ENCODE measurements at regions not wholly inside any gene's neighbourhood (a gene's known extent, or its start where the extent isn't known, plus 50 kb on each side); places are given as distances from the start of the nearest gene placed in this dataset.

DNA sequence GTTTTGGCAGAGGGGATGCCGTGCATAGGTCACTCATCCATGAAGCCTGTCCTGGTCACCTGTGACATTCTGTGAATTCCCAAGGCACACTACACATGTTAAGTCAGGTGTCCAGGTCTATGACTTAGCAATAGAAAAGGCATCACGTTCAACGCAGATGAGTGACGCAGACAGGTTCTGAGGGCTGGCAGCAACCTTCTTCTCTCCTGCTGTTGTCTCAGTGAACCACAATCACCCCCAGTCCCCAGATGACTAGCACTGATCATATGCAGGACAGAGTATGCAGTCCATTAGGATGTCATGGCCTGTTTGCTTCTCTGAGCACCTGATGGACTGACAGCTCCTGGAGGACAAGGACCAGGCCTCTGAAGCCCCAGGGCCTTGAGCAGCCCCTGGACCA is 157.8 kb upstream of the KAZN start:
- Histone ChIP-seq H3K27me3 (ENCODE audit: control insufficient read depth in 1 of 2, insufficient read depth in 2 of 2, low read length in 2 of 2) (no peaks in the 10 kb centered on the region), H3K9ac (ENCODE audit: low read length) (no peak overlapping the region), H3K4me1 (ENCODE audit: insufficient read depth, low read length) (no peaks in the 10 kb centered on the region), H3K4me3 (ENCODE audit: low read depth in 1 of 2, low read length in 2 of 2) (no peak overlapping the region), H3K36me3 (ENCODE audit: insufficient read depth, low read length) (no peaks in the 10 kb centered on the region), H3K9me3 (ENCODE audit: low read length) (no peaks in the 10 kb centered on the region), H3K27ac (ENCODE audit: low read depth, low read length) (no peak overlapping the region)

DNA sequence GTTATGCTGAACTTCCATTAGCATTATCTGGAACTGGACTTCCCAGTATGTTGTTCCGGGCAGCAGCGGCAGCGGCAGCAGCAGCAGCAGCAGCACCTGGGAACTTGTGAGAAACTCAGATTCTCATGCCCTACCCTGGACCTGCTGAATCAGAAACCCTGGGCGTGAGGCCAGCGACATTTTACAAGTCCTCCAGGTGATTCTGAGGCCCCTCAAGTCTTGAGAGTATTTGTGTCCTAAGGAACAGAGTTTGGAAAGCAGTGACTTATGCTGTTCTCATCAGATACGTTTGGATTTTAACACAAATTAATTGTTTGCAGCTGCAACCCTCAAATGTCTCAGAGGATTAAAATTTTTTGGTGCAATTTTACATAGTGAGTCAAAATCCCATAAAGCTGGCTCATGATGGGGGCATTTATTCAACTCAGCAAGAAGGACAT is 157.2 kb upstream of the KAZN start:
- Histone ChIP-seq H3K4me1 (ENCODE audit: insufficient read depth, low read length) (no peaks in the 10 kb centered on the region), H3K9me3 (ENCODE audit: low read length) (no peaks in the 10 kb centered on the region), H3K27me3 (ENCODE audit: control insufficient read depth in 1 of 2, insufficient read depth in 2 of 2, low read length in 2 of 2) (no peaks in the 10 kb centered on the region), H3K27ac (ENCODE audit: low read depth, low read length) (no peak overlapping the region), H3K36me3 (ENCODE audit: insufficient read depth, low read length) (no peaks in the 10 kb centered on the region), H3K9ac (ENCODE audit: low read length) (no peak overlapping the region), H3K4me3 (ENCODE audit: low read depth in 1 of 2, low read length in 2 of 2) (no peak overlapping the region)

- Histone ChIP-seq H3K9ac (ENCODE audit: low read length) (no peak overlapping the region), H3K4me3 (ENCODE audit: low read depth in 1 of 2, low read length in 2 of 2) (no peak overlapping the region), H3K9me3 (ENCODE audit: low read length) (no peaks in the 10 kb centered on the region), H3K36me3 (ENCODE audit: insufficient read depth, low read length) (no peaks in the 10 kb centered on the region), H3K27ac (ENCODE audit: low read depth, low read length) (no peak overlapping the region), H3K27me3 (ENCODE audit: control insufficient read depth in 1 of 2, insufficient read depth in 2 of 2, low read length in 2 of 2) (no peaks in the 10 kb centered on the region), H3K4me1 (ENCODE audit: insufficient read depth, low read length) (no peaks in the 10 kb centered on the region)
These were observed 155.8 kb upstream of the KAZN start for GRCh38 chr1:14442669-14443068.

GRCh38 chr1:14443164-14443787 is 155.2 kb upstream of the KAZN start:
- no peaks in the 10 kb centered on the region for H3K27me3 ChIP-seq (ENCODE audit: control insufficient read depth in 1 of 2, insufficient read depth in 2 of 2, low read length in 2 of 2)
- H3K4me3 ChIP-seq (ENCODE audit: low read depth in 1 of 2, low read length in 2 of 2): no peak overlapping the region
- H3K9ac ChIP-seq (ENCODE audit: low read length): no peak overlapping the region
- no peaks in the 10 kb centered on the region for H3K9me3 ChIP-seq (ENCODE audit: low read length)
- H3K27ac ChIP-seq (ENCODE audit: low read depth, low read length): no peak overlapping the region
- no peaks in the 10 kb centered on the region for H3K36me3 ChIP-seq (ENCODE audit: insufficient read depth, low read length)
- H3K4me1 ChIP-seq (ENCODE audit: insufficient read depth, low read length): no peaks in the 10 kb centered on the region

DNA sequence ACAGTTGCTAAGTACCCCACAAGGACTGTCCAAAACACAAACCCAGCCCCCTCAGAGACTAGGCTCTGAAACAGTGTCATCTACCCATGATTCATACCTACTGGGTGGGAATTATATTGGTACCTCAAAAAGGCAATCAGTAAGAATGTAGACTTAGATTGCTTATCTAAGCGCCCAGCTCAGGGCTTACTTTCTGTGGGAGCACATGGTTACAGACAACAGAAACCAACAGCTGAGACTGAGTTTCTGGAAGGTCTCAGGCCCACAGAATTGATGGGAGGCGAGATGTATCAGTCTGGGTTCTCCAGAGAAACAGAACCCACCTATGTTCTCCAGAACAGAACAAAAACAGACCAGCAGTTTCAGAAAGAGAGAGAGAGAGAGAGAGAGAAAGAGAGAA is 147.3 kb upstream of the KAZN start:
- H3K9me3 ChIP-seq (ENCODE audit: low read length): no peaks in the 10 kb centered on the region
- no peak overlapping the region for H3K9ac ChIP-seq (ENCODE audit: low read length)
- H3K27ac ChIP-seq (ENCODE audit: low read depth, low read length): no peak overlapping the region
- H3K4me3 ChIP-seq (ENCODE audit: low read depth in 1 of 2, low read length in 2 of 2): no peak overlapping the region
- no peaks in the 10 kb centered on the region for H3K4me1 ChIP-seq (ENCODE audit: insufficient read depth, low read length)
- no peaks in the 10 kb centered on the region for H3K27me3 ChIP-seq (ENCODE audit: control insufficient read depth in 1 of 2, insufficient read depth in 2 of 2, low read length in 2 of 2)
- H3K36me3 ChIP-seq (ENCODE audit: insufficient read depth, low read length): no peaks in the 10 kb centered on the region

DNA sequence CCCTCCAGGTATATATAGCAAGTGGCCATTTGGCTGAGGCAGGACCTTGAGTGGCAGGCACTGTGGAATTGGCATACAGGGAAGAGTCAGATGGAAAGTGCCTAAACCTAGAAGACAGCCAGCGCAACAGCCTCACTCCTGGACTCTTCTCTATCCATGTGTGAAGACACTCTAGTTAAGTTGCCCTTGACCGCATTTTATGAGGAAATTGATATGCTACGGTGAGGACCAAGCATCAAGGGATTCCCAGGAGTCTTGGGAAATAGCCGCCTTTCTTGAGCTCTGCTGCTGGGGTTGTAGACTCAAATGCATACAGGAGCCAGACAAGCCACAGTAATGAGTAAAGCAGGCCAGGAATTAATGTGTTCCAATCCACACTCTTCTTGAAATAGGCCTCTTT is 145.9 kb upstream of the KAZN start:
- H3K36me3 ChIP-seq (ENCODE audit: insufficient read depth, low read length): no peaks in the 10 kb centered on the region

DNA sequence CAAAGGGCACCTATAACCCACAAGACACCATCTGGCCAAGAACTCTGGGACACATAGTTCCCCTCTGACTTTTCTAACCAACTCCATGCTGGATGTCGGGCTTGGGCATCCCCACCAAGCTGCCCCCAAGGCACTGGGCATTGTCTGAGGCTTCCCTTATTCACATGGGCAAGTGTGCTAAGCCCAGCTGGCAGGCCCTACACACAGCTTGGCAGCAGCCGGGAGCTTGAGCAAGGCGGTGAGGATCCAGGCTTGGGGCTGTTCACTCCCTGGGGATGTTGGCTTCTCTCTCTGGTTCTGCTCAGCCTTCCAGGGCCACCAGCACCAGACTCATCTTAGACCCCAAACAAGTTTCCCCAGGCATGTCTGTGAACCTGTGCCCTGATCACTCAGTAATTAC is 138.3 kb upstream of the KAZN start:
- H3K9ac ChIP-seq (ENCODE audit: low read length): no peak overlapping the region
- H3K4me3 ChIP-seq (ENCODE audit: low read depth in 1 of 2, low read length in 2 of 2): no peak overlapping the region
- H3K9me3 ChIP-seq (ENCODE audit: low read length): no peaks in the 10 kb centered on the region
- no peak overlapping the region for H3K27ac ChIP-seq (ENCODE audit: low read depth, low read length)
- no peaks in the 10 kb centered on the region for H3K4me1 ChIP-seq (ENCODE audit: insufficient read depth, low read length)
- no peaks in the 10 kb centered on the region for H3K27me3 ChIP-seq (ENCODE audit: control insufficient read depth in 1 of 2, insufficient read depth in 2 of 2, low read length in 2 of 2)
- H3K36me3 ChIP-seq (ENCODE audit: insufficient read depth, low read length): no peaks in the 10 kb centered on the region

More for the DNA sequence above, 145.9 kb upstream of the KAZN start:
- H3K9ac ChIP-seq (ENCODE audit: low read length): no peak overlapping the region
- H3K4me1 ChIP-seq (ENCODE audit: insufficient read depth, low read length): no peaks in the 10 kb centered on the region
- H3K27me3 ChIP-seq (ENCODE audit: control insufficient read depth in 1 of 2, insufficient read depth in 2 of 2, low read length in 2 of 2): no peaks in the 10 kb centered on the region
- H3K4me3 ChIP-seq (ENCODE audit: low read depth in 1 of 2, low read length in 2 of 2): no peak overlapping the region
- no peak overlapping the region for H3K27ac ChIP-seq (ENCODE audit: low read depth, low read length)
- no peaks in the 10 kb centered on the region for H3K9me3 ChIP-seq (ENCODE audit: low read length)

DNA sequence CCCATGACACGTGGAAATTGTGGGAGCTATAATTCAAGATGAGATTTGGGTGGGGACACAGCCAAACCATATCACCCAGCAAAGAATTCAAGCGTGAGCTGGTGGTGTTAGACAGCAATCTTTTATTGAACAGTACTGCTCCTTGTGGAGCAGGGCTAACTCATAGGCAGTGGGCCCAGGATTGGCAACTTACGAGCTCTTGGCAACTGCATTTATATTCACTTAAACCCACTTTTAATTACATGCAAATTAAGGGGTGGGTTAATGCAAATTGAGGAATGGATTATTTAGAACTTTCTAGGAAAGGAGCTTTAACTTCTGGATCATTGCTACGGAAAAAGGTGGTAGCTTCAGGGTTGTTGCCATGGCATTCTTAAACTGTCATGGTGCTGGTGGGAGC is 135.6 kb upstream of the KAZN start:
- Histone ChIP-seq H3K36me3 (ENCODE audit: insufficient read depth, low read length) (no peaks in the 10 kb centered on the region), H3K27ac (ENCODE audit: low read depth, low read length) (no peak overlapping the region), H3K4me1 (ENCODE audit: insufficient read depth, low read length) (no peaks in the 10 kb centered on the region), H3K27me3 (ENCODE audit: control insufficient read depth in 1 of 2, insufficient read depth in 2 of 2, low read length in 2 of 2) (no peaks in the 10 kb centered on the region), H3K4me3 (ENCODE audit: low read depth in 1 of 2, low read length in 2 of 2) (no peak overlapping the region), H3K9ac (ENCODE audit: low read length) (no peak overlapping the region), H3K9me3 (ENCODE audit: low read length) (no peaks in the 10 kb centered on the region)

DNA sequence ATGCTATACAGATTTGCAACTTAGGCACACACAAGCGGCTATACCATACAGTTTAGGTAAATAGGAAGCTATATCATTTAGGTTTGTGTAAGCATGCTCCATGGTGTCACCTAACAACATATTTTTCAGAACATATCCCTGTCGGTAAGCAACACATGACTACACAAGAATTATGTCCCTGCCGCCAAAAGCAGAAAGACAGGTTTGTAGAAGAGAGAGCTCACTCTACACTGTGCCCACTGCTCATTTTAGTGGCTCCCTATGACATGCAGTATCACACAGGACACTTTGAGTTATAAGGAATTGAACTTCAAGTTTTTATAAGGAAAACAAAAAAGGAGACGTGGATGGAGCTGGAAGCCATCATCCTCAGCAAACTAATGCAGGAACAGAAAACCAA is 132.5 kb upstream of the KAZN start:
- no peak overlapping the region for H3K27ac ChIP-seq (ENCODE audit: low read depth, low read length)
- no peaks in the 10 kb centered on the region for H3K36me3 ChIP-seq (ENCODE audit: insufficient read depth, low read length)
- no peaks in the 10 kb centered on the region for H3K27me3 ChIP-seq (ENCODE audit: control insufficient read depth in 1 of 2, insufficient read depth in 2 of 2, low read length in 2 of 2)
- no peak overlapping the region for H3K9ac ChIP-seq (ENCODE audit: low read length)
- H3K4me3 ChIP-seq (ENCODE audit: low read depth in 1 of 2, low read length in 2 of 2): no peak overlapping the region
- no peaks in the 10 kb centered on the region for H3K4me1 ChIP-seq (ENCODE audit: insufficient read depth, low read length)
- H3K9me3 ChIP-seq (ENCODE audit: low read length): no peaks in the 10 kb centered on the region

GRCh38 chr1:14467112-14467511 is 131.4 kb upstream of the KAZN start:
- Histone ChIP-seq H3K36me3 (ENCODE audit: insufficient read depth, low read length) (no peaks in the 10 kb centered on the region), H3K9me3 (ENCODE audit: low read length) (no peaks in the 10 kb centered on the region), H3K27me3 (ENCODE audit: control insufficient read depth in 1 of 2, insufficient read depth in 2 of 2, low read length in 2 of 2) (no peaks in the 10 kb centered on the region), H3K27ac (ENCODE audit: low read depth, low read length) (no peak overlapping the region), H3K4me3 (ENCODE audit: low read depth in 1 of 2, low read length in 2 of 2) (no peak overlapping the region), H3K9ac (ENCODE audit: low read length) (no peak overlapping the region), H3K4me1 (ENCODE audit: insufficient read depth, low read length) (no peaks in the 10 kb centered on the region)

- no peak overlapping the region for H3K27ac ChIP-seq (ENCODE audit: low read depth, low read length)
- H3K4me1 ChIP-seq (ENCODE audit: insufficient read depth, low read length): no peaks in the 10 kb centered on the region
- no peak overlapping the region for H3K4me3 ChIP-seq (ENCODE audit: low read depth in 1 of 2, low read length in 2 of 2)
- no peaks in the 10 kb centered on the region for H3K36me3 ChIP-seq (ENCODE audit: insufficient read depth, low read length)
- no peaks in the 10 kb centered on the region for H3K27me3 ChIP-seq (ENCODE audit: control insufficient read depth in 1 of 2, insufficient read depth in 2 of 2, low read length in 2 of 2)
- H3K9me3 ChIP-seq (ENCODE audit: low read length): no peaks in the 10 kb centered on the region
- H3K9ac ChIP-seq (ENCODE audit: low read length): no peak overlapping the region
These were observed 129.7 kb upstream of the KAZN start for GRCh38 chr1:14468751-14469150.

DNA sequence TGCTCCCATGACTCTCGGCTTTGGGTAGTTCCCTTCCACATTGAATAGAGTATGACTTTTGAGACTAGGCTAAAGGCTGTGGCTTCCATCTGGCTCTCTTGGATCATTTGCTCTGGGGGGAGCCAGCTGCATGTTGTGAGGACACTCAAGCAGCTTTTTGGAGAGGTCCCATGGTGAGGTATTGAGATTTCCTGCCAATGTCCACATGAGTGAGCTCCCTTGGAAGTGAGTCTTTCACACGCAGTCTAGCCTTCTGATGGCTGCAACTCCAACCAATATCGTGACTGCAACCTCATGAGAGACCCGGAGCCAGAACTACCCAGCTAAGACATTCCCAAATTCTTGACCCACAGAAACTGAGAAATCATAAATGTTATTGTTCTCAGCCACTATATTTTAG is 127.7 kb upstream of the KAZN start:
- no peaks in the 10 kb centered on the region for H3K27me3 ChIP-seq (ENCODE audit: control insufficient read depth in 1 of 2, insufficient read depth in 2 of 2, low read length in 2 of 2)
- no peak overlapping the region for H3K27ac ChIP-seq (ENCODE audit: low read depth, low read length)

More for the DNA sequence above, 127.7 kb upstream of the KAZN start:
- no peaks in the 10 kb centered on the region for H3K36me3 ChIP-seq (ENCODE audit: insufficient read depth, low read length)
- no peaks in the 10 kb centered on the region for H3K4me1 ChIP-seq (ENCODE audit: insufficient read depth, low read length)
- H3K9me3 ChIP-seq (ENCODE audit: low read length): no peaks in the 10 kb centered on the region
- H3K4me3 ChIP-seq (ENCODE audit: low read depth in 1 of 2, low read length in 2 of 2): no peak overlapping the region
- no peak overlapping the region for H3K9ac ChIP-seq (ENCODE audit: low read length)
